GM21447 (cell line): ENCODE measurements at regions not wholly inside any gene's neighbourhood (a gene's known extent, or its start where the extent isn't known, plus 50 kb on each side); places are given as distances from the start of the nearest gene placed in this dataset.

Experiments used
- ATAC-seq: cut with Tn5 transposase; IDR thresholded peaks from one replicate; pipeline ENCODE4 v1.9.1; 2021; ENCODE audit not compliant: unreplicated experiment

GRCh38 chr1:88101041-88101440 is 583.0 kb upstream of the PKN2 start:
- no peak for ATAC-seq

- ATAC-seq = no peak
Observed at GRCh38 chr1:88104236-88104635, 579.8 kb upstream of the PKN2 start.

GRCh38 chr1:88104886-88105285 is 579.2 kb upstream of the PKN2 start:
- no peak for ATAC-seq

- ATAC-seq = no peak
Observed at GRCh38 chr1:88111816-88112215, 572.3 kb upstream of the PKN2 start.

- ATAC-seq = no peak
Observed at GRCh38 chr1:88117597-88117996, 566.5 kb upstream of the PKN2 start.

GRCh38 chr1:88118176-88118845 is 565.8 kb upstream of the PKN2 start:
- no peak for ATAC-seq

- ATAC-seq = no peak
Observed at GRCh38 chr1:88124614-88125013, 559.5 kb upstream of the PKN2 start.

- no peak for ATAC-seq
Observed at GRCh38 chr1:88126467-88126866, 557.6 kb upstream of the PKN2 start.

- ATAC-seq = no peak
Observed at GRCh38 chr1:88133991-88134390, 550.1 kb upstream of the PKN2 start.

GRCh38 chr1:88134983-88135921 is 548.8 kb upstream of the PKN2 start:
- no peak for ATAC-seq

GRCh38 chr1:88139633-88140032 is 544.4 kb upstream of the PKN2 start:
- no peak for ATAC-seq

GRCh38 chr1:88140325-88140724 is 543.7 kb upstream of the PKN2 start:
- ATAC-seq = no peak

GRCh38 chr1:88141499-88142074 is 542.5 kb upstream of the PKN2 start:
- no peak for ATAC-seq

- no peak for ATAC-seq
Observed at GRCh38 chr1:88145752-88146151, 538.3 kb upstream of the PKN2 start.

GRCh38 chr1:88149686-88150085 is 534.4 kb upstream of the PKN2 start:
- no peak for ATAC-seq

- ATAC-seq = no peak
Observed at GRCh38 chr1:88150330-88150729, 533.7 kb upstream of the PKN2 start.

GRCh38 chr1:88163187-88163586 is 520.9 kb upstream of the PKN2 start:
- no peak for ATAC-seq

GRCh38 chr1:88168126-88168525 is 515.9 kb upstream of the PKN2 start:
- no peak for ATAC-seq

GRCh38 chr1:88169139-88169538 is 514.9 kb upstream of the PKN2 start:
- no peak for ATAC-seq

- no peak for ATAC-seq
Observed at GRCh38 chr1:88169939-88170338, 514.1 kb upstream of the PKN2 start.

- no peak for ATAC-seq
Observed at GRCh38 chr1:88175120-88175630, 508.9 kb upstream of the PKN2 start.
